Smooth muscle cell (in vitro differentiated cells): ENCODE measurements at regions not wholly inside any gene's neighbourhood (a gene's known extent, or its start where the extent isn't known, plus 50 kb on each side); places are given as distances from the start of the nearest gene placed in this dataset.

Source experiments
- DNase-seq: peaks from one replicate; lab custom pipeline; 2025; ENCODE audit not compliant: unreplicated experiment; lab: John Stamatoyannopoulos, UW
- H2AFZ ChIP-seq: fragments of 200-600 bp; sonication (generic); 2 replicates; pipeline ENCODE4 v1.6.0; 2016; ENCODE audit warnings: antibody characterized with exemption, low read depth, mild to moderate bottlenecking
- H3F3A ChIP-seq: fragments of 200-600 bp; sonication (generic); 2 replicates; pipeline ENCODE4 v1.6.0; 2017; ENCODE audit warnings: antibody characterized with exemption, low read depth
- H3K27ac ChIP-seq: fragments of 200-600 bp; sonication (generic); 2 replicates; pipeline ENCODE4 v1.5.1; 2016; ENCODE audit warnings: low read depth, mild to moderate bottlenecking
- H3K27me3 ChIP-seq: fragments of 200-600 bp; sonication (generic); 2 replicates; pipeline ENCODE4 v1.6.1; 2016; ENCODE audit warnings: low read depth, mild to moderate bottlenecking
- H3K36me3 ChIP-seq: fragments of 200-600 bp; sonication (generic); 2 replicates; pipeline ENCODE4 v1.5.1; 2016; ENCODE audit warnings: low read depth
- H3K4me1 ChIP-seq: fragments of 200-600 bp; sonication (generic); 2 replicates; pipeline ENCODE4 v1.5.1; 2016; ENCODE audit warnings: low read depth
- H3K4me2 ChIP-seq: fragments of 200-600 bp; sonication (generic); 2 replicates; pipeline ENCODE4 v1.6.0; 2016; ENCODE audit warnings: mild to moderate bottlenecking
- H3K4me3 ChIP-seq: fragments of 200-600 bp; sonication (generic); 2 replicates; pipeline ENCODE4 v1.5.1; 2016; ENCODE audit warnings: mild to moderate bottlenecking
- H3K79me2 ChIP-seq: fragments of 200-600 bp; sonication (generic); 2 replicates; pipeline ENCODE4 v1.6.0; 2016; ENCODE audit warnings: low read depth, mild to moderate bottlenecking
- H3K9ac ChIP-seq: fragments of 200-600 bp; sonication (generic); 2 replicates; pipeline ENCODE4 v1.6.0; 2016; ENCODE audit warnings: low read depth
- H3K9me3 ChIP-seq: fragments of 200-600 bp; sonication (generic); replicated peaks from 2 replicates; pipeline ENCODE4 v1.5.1; 2016; ENCODE audit warnings: low read depth
- H4K20me1 ChIP-seq: fragments of 200-600 bp; sonication (generic); 2 replicates; pipeline ENCODE4 v1.6.0; 2016; ENCODE audit warnings: low read depth
- CTCF ChIP-seq: fragments of 200-600 bp; sonication (generic); IDR thresholded peaks from 2 replicates; pipeline ENCODE4 v1.5.1; 2017; ENCODE audit warnings: borderline replicate concordance, mild to moderate bottlenecking, antibody characterized with exemption; ENCODE audit not compliant: insufficient read depth, poor library complexity, severe bottlenecking
- WGBS: methylation state at CpG from one replicate; pipeline ENCODE4 v1.1.7; 2016; ENCODE audit warnings: low lambda C conversion rate; 5-methylcytosine and 5-hydroxymethylcytosine counted together

- Histone ChIP-seq H3K36me3 (no peaks in the 10 kb centered on the region), H3K9me3 (no peaks in the 10 kb centered on the region), H4K20me1 (no peaks in the 10 kb centered on the region), H3K27me3 (no peaks in the 10 kb centered on the region), H3K4me2 (no peak overlapping the region), H3K27ac (peak overlapping the region; percentile 18), H3K79me2 (no peaks in the 10 kb centered on the region), H2AFZ (no peak overlapping the region), H3F3A (no peaks in the 10 kb centered on the region), H3K4me1 (peaks cover 22% of the 10 kb centered on the region), H3K9ac (no peak overlapping the region), H3K4me3 (no peak overlapping the region)
- no peak for TF ChIP-seq CTCF
- 77% methylated on average over 2 of the region's 2 CpGs for WGBS
- no peak for DNase-seq
These were observed 77.3 kb downstream of the TMX1 start for GRCh38 chr14:51317373-51317772.

GRCh38 chr14:51318813-51319597 lies 79.0 kb downstream of the TMX1 start:
- Histone ChIP-seq H4K20me1 (no peaks in the 10 kb centered on the region), H2AFZ (peak overlapping the region; percentile 42), H3K4me1 (peaks cover 22% of the 10 kb centered on the region), H3F3A (no peaks in the 10 kb centered on the region), H3K27me3 (no peaks in the 10 kb centered on the region), H3K79me2 (no peaks in the 10 kb centered on the region), H3K9me3 (no peaks in the 10 kb centered on the region), H3K4me3 (no peak overlapping the region), H3K9ac (no peak overlapping the region), H3K36me3 (no peaks in the 10 kb centered on the region), H3K4me2 (peak overlapping the region; percentile 55), H3K27ac (peak overlapping the region; percentile 39)
- no peak for TF ChIP-seq CTCF
- whole genome bisulfite sequencing: 58% methylated on average over 6 of the region's 6 CpGs
- no peak for DNase-seq

- no peaks in the 10 kb centered on the region for H3K27me3 ChIP-seq
- H3K9me3 ChIP-seq: no peaks in the 10 kb centered on the region
- H3K36me3 ChIP-seq: no peaks in the 10 kb centered on the region
- no peak overlapping the region for H2AFZ ChIP-seq
- H3F3A ChIP-seq: no peaks in the 10 kb centered on the region
- peaks cover 22% of the 10 kb centered on the region for H3K4me1 ChIP-seq
- no peak for DNase-seq
- H3K27ac ChIP-seq: no peak overlapping the region
- TF ChIP-seq CTCF: no peak
- no peaks in the 10 kb centered on the region for H4K20me1 ChIP-seq
- no peak overlapping the region for H3K4me3 ChIP-seq
- H3K9ac ChIP-seq: no peak overlapping the region
- 79% methylated on average over 3 of the region's 3 CpGs for WGBS
- no peaks in the 10 kb centered on the region for H3K79me2 ChIP-seq
- H3K4me2 ChIP-seq: no peak overlapping the region
These were observed 81.0 kb downstream of the TMX1 start for GRCh38 chr14:51321036-51321435.

GRCh38 chr14:51323492-51323891 lies 83.4 kb downstream of the TMX1 start:
- Histone ChIP-seq H4K20me1 (no peaks in the 10 kb centered on the region), H3K9ac (no peak overlapping the region), H3K9me3 (no peaks in the 10 kb centered on the region), H3K4me3 (no peak overlapping the region), H3K36me3 (no peaks in the 10 kb centered on the region), H3F3A (peaks cover 6% of the 10 kb centered on the region), H3K4me1 (peaks cover 24% of the 10 kb centered on the region), H3K27me3 (no peaks in the 10 kb centered on the region), H3K79me2 (no peaks in the 10 kb centered on the region), H3K4me2 (no peak overlapping the region), H3K27ac (no peak overlapping the region), H2AFZ (no peak overlapping the region)
- DNase-seq: no peak
- 86% methylated on average over 3 of the region's 3 CpGs for WGBS
- no peak for TF ChIP-seq CTCF
